H1 (cell line): ENCODE measurements at regions not wholly inside any gene's neighbourhood (a gene's known extent, or its start where the extent isn't known, plus 50 kb on each side); places are given as distances from the start of the nearest gene placed in this dataset.

Experiments
- CTCF ChIA-PET: fragments of 300-600 bp; sonication (Branson Sonifier 250); formaldehyde crosslinking; loops from one replicate; lab custom pipeline; 2021; ENCODE audit not compliant: partially characterized antibody; lab: Charles Lee
- POLR2A ChIA-PET: fragments of 300-600 bp; sonication (Branson Sonifier 250); formaldehyde crosslinking; loops from one replicate; lab custom pipeline; 2021; ENCODE audit warnings: inconsistent platforms; ENCODE audit not compliant: partially characterized antibody; lab: Charles Lee
- DNase-seq, 2 experiments: peaks; one replicate each; pipeline versions ENCODE4 v3.0.0 to v3.0.0-alpha.2; 2010 to 2022; ENCODE audit warnings: low spot score in 2 of 2, low read depth in 1 of 2, mixed read lengths in 1 of 2
- FAIRE-seq: peaks from 2 replicates; lab custom pipeline; 2011; peaks lifted over from hg19 to GRCh38; lab: Jason Lieb, UNC
- H2AFZ ChIP-seq: 2 replicates; pipeline ENCODE4 v1.8.1; 2012; ENCODE audit warnings: low read length, inconsistent platforms
- H2AK5ac ChIP-seq: 2 replicates; pipeline ENCODE4 v1.6.1; 2013; ENCODE audit warnings: low read depth, low read length
- H2BK120ac ChIP-seq: replicated peaks from 2 replicates; pipeline ENCODE3; 2013; ENCODE audit warnings: low read depth, low read length, inconsistent platforms
- H2BK12ac ChIP-seq: 2 replicates; pipeline ENCODE4 v1.6.1; 2013; ENCODE audit warnings: low read depth, low read length
- H2BK15ac ChIP-seq: 2 replicates; pipeline ENCODE4 v1.6.1; 2013; ENCODE audit warnings: low read length
- H2BK20ac ChIP-seq: 2 replicates; pipeline ENCODE4 v1.6.1; 2013; ENCODE audit warnings: low read length
- H2BK5ac ChIP-seq: 2 replicates; pipeline ENCODE4 v1.6.1; 2013; ENCODE audit warnings: low read depth, low read length
- H3K14ac ChIP-seq: 2 replicates; pipeline ENCODE4 v1.6.1; 2013; ENCODE audit warnings: inconsistent platforms; ENCODE audit not compliant: insufficient read length
- H3K18ac ChIP-seq: 2 replicates; pipeline ENCODE4 v1.6.1; 2013; ENCODE audit warnings: low read length; ENCODE audit errors: extremely low read depth
- H3K23ac ChIP-seq: 2 replicates; pipeline ENCODE4 v1.6.1; 2013; ENCODE audit warnings: inconsistent platforms; ENCODE audit not compliant: insufficient read length
- H3K23me2 ChIP-seq: 2 replicates; pipeline ENCODE4 v1.6.1; 2013; ENCODE audit warnings: low read depth, low read length
- H3K27ac ChIP-seq: 2 replicates; pipeline ENCODE4 v1.6.1; 2011; ENCODE audit warnings: low read depth, low read length, inconsistent platforms
- H3K27me3 ChIP-seq, 4 experiments: replicated peaks in 1 of 4; 1 replicate in 1 of 4; 2 replicates in 3 of 4; pipeline versions ENCODE4 v1.6.1 to v1.8.1; 2011 to 2013; ENCODE audit warnings: low read length in 3 of 4, mild to moderate bottlenecking in 3 of 4, inconsistent platforms in 2 of 4, mixed read lengths in 2 of 4, moderate library complexity in 1 of 4; ENCODE audit not compliant: control insufficient read depth in 3 of 4, insufficient read depth in 3 of 4; ENCODE audit errors: extremely low read depth in 1 of 4
- H3K36me3 ChIP-seq, 4 experiments: 2 replicates each; pipeline versions ENCODE4 v1.6.1 to v1.8.1; 2011 to 2013; ENCODE audit warnings: mild to moderate bottlenecking in 4 of 4, low read length in 3 of 4, moderate library complexity in 2 of 4, control low read depth in 1 of 4, inconsistent platforms in 1 of 4; ENCODE audit not compliant: insufficient read depth in 4 of 4, control insufficient read depth in 2 of 4
- H3K4ac ChIP-seq: replicated peaks from 2 replicates; pipeline ENCODE3; 2013; ENCODE audit warnings: low read length, low read depth, mixed read lengths, inconsistent platforms; ENCODE audit not compliant: insufficient read length
- H3K4me1 ChIP-seq, 4 experiments: replicated peaks in 1 of 4; 1 replicate in 1 of 4; 2 replicates in 3 of 4; pipeline versions ENCODE4 v1.6.1 to v1.8.1; 2011 to 2013; ENCODE audit warnings: low read length in 3 of 4, inconsistent platforms in 2 of 4, mixed read lengths in 1 of 4; ENCODE audit not compliant: insufficient read depth in 4 of 4, control insufficient read depth in 3 of 4
- H3K4me2 ChIP-seq, 2 experiments: 2 replicates each; pipeline versions ENCODE4 v1.6.1 to v1.8.1; 2011 to 2013; ENCODE audit warnings: low read depth in 2 of 2, low read length in 2 of 2, control low read depth in 1 of 2, inconsistent platforms in 1 of 2, mild to moderate bottlenecking in 1 of 2; ENCODE audit not compliant: insufficient read depth in 1 of 2
- H3K4me3 ChIP-seq, 4 experiments: fragments of 200-600, 300-600 bp in 1 of 4; sonication (generic), shearing (Covaris generic), sonication (Bioruptor Twin) in 1 of 4; 2 replicates each; pipeline versions ENCODE4 v1.5.1 to v1.8.1; 2011 to 2016; ENCODE audit warnings: low read length in 4 of 4, low read depth in 3 of 4, control low read depth in 2 of 4, inconsistent platforms in 2 of 4, mild to moderate bottlenecking in 2 of 4, mixed read lengths in 1 of 4, moderate library complexity in 1 of 4; ENCODE audit not compliant: insufficient read depth in 2 of 4; ENCODE audit errors: extremely low read depth in 1 of 4
- H3K56ac ChIP-seq: replicated peaks from 2 replicates; pipeline ENCODE3; 2013; ENCODE audit warnings: low read depth, mild to moderate bottlenecking, mixed read lengths, low read length, inconsistent platforms; ENCODE audit not compliant: insufficient read length
- H3K79me1 ChIP-seq: 2 replicates; pipeline ENCODE4 v1.6.1; 2013; ENCODE audit warnings: low read depth, low read length, control low read depth
- H3K79me2 ChIP-seq, 2 experiments: 2 replicates each; pipeline versions ENCODE4 v1.6.1 to v1.8.1; 2012 to 2013; ENCODE audit warnings: low read length in 2 of 2, mild to moderate bottlenecking in 2 of 2, inconsistent platforms in 1 of 2; ENCODE audit not compliant: insufficient read depth in 2 of 2, control insufficient read depth in 1 of 2
- H3K9ac ChIP-seq, 4 experiments: replicated peaks in 1 of 4; 1 replicate in 1 of 4; 2 replicates in 3 of 4; pipeline versions ENCODE4 v1.6.1 to v1.8.1; 2011 to 2013; ENCODE audit warnings: low read depth in 3 of 4, low read length in 3 of 4, control low read depth in 2 of 4, mild to moderate bottlenecking in 2 of 4, moderate library complexity in 2 of 4, inconsistent platforms in 1 of 4; ENCODE audit errors: extremely low read depth in 1 of 4
- H3K9me3 ChIP-seq, 2 experiments: 2 replicates each; pipeline versions ENCODE4 v1.6.1 to v1.8.1; 2012 to 2013; ENCODE audit warnings: mild to moderate bottlenecking in 2 of 2, moderate library complexity in 2 of 2, control low read depth in 1 of 2, inconsistent platforms in 1 of 2, low read depth in 1 of 2, low read length in 1 of 2, mixed read lengths in 1 of 2; ENCODE audit not compliant: insufficient read depth in 2 of 2
- H4K20me1 ChIP-seq, 2 experiments: replicated peaks in 1 of 2; 2 replicates each; pipeline versions ENCODE3 to v1.8.1; 2011 to 2013; ENCODE audit warnings: inconsistent platforms in 2 of 2, low read length in 2 of 2, mild to moderate bottlenecking in 1 of 2; ENCODE audit not compliant: insufficient read depth in 2 of 2, control insufficient read depth in 1 of 2
- H4K5ac ChIP-seq: 2 replicates; pipeline ENCODE4 v1.6.1; 2013; ENCODE audit warnings: low read length, low read depth, mixed read lengths, inconsistent platforms; ENCODE audit not compliant: insufficient read length
- H4K8ac ChIP-seq: 2 replicates; pipeline ENCODE4 v1.8.0; 2013; ENCODE audit warnings: mild to moderate bottlenecking, moderate library complexity, low read length, inconsistent platforms; ENCODE audit not compliant: insufficient read depth; ENCODE audit errors: extremely low read depth
- H4K91ac ChIP-seq: replicated peaks from 2 replicates; pipeline ENCODE3; 2013; ENCODE audit warnings: low read length, mixed read lengths, inconsistent platforms; ENCODE audit not compliant: insufficient read length
- SAP30 ChIP-seq: fragments of 300-600 bp; sonication (generic); IDR thresholded peaks from 2 replicates; pipeline ENCODE4 v1.7.1; 2012; ENCODE audit warnings: low read length, moderate library complexity, mild to moderate bottlenecking, inconsistent platforms; ENCODE audit not compliant: insufficient read depth, insufficient replicate concordance
- SIN3A ChIP-seq, 2 experiments: IDR thresholded peaks in 1 of 2; conservative IDR thresholded peaks in 1 of 2; 2 replicates each; pipeline ENCODE4 v1.6.1; 2011 to 2012; ENCODE audit warnings: low read length in 2 of 2, improper control_type of control experiment in 1 of 2, low read depth in 1 of 2, mild to moderate bottlenecking in 1 of 2
- WGBS, 2 experiments: shearing (Covaris generic) in 1 of 2; methylation state at CpG; one replicate each; pipeline versions ENCODE4 v1.1.6 to v1.1.7; 2013 to 2015; ENCODE audit warnings: low lambda C conversion rate in 2 of 2, mixed read lengths in 2 of 2, inconsistent platforms in 1 of 2, low coverage in 1 of 2, missing lambda C conversion rate in 1 of 2; ENCODE audit not compliant: insufficient replicate concordance in 2 of 2, insufficient coverage in 1 of 2, insufficient read length in 1 of 2; ENCODE audit errors: extremely low coverage in 1 of 2, missing lambda C conversion rate in 1 of 2; 5-methylcytosine and 5-hydroxymethylcytosine counted together

- no peak overlapping the region for H2BK15ac ChIP-seq
- no peak overlapping the region for H2AFZ ChIP-seq
- H3K14ac ChIP-seq = no peak overlapping the region
- ChIA-PET POLR2A (no interaction called here), CTCF (interaction anchor here (1.9 to 2.1 kb wide), 2 partner anchors 16 to 18 kb away, joined by 5 to 7 read pairs; no protein-coding TSS in a partner anchor)
- WGBS, 2 experiments = 95% methylated on average over 8 of the region's 8 CpGs; no CpG with 5 or more reads in 1 of the 2 experiments
- no peak overlapping the region for H3K9ac ChIP-seq
- no peak for DNase-seq
- H3K4me1 ChIP-seq = no peaks in the 10 kb centered on the region
- no peaks in the 10 kb centered on the region for H3K36me3 ChIP-seq
- H2BK120ac ChIP-seq = no peak overlapping the region
- no peak overlapping the region for H3K4me3 ChIP-seq
- H2BK12ac ChIP-seq = no peak overlapping the region
- no peak for FAIRE-seq
- no peaks in the 10 kb centered on the region for H3K27me3 ChIP-seq
- H3K23ac ChIP-seq = no peak overlapping the region
- no peak overlapping the region for H3K4me2 ChIP-seq
- no peak overlapping the region for H4K91ac ChIP-seq
- no peak overlapping the region for H3K18ac ChIP-seq
- no peaks in the 10 kb centered on the region for H3K9me3 ChIP-seq
- no peak overlapping the region for H2AK5ac ChIP-seq
- no peak overlapping the region for H3K27ac ChIP-seq
- H2BK5ac ChIP-seq = no peak overlapping the region
- H3K79me2 ChIP-seq = no peaks in the 10 kb centered on the region
- H3K56ac ChIP-seq = no peak overlapping the region
- no peak overlapping the region for H2BK20ac ChIP-seq
- 0 out of 2 replicates have a peak, but pooled peaks cover 2% of the 10 kb centered on the region for H3K23me2 ChIP-seq
- no peak for TF ChIP-seq SIN3A (conservative IDR thresholded peaks at IDR 0.05 in 1 of 2, IDR thresholded peaks at IDR 0.05 in 1 of 2; ENCODE audit: low read depth in 1 of 2, low read length in 2 of 2)
- TF ChIP-seq SAP30 = no peak
- TF ChIP-seq, all 59 proteins: peak for 0
- Histone ChIP-seq H4K20me1 (no peaks in the 10 kb centered on the region), H3K4ac (no peak overlapping the region), H4K5ac (no peak overlapping the region), H4K8ac (no peak overlapping the region), H3K79me1 (no peaks in the 10 kb centered on the region)
Measured at GRCh38 chr12:22874151-22874550, 249.2 kb downstream of the ETNK1 start.
